SK-N-SH treated with all-trans-retinoic acid at 6 μM for 48 hours (cell line): ENCODE measurements at regions not wholly inside any gene's neighbourhood (a gene's known extent, or its start where the extent isn't known, plus 50 kb on each side); places are given as distances from the start of the nearest gene placed in this dataset.

ENCODE experiments used
- ATAC-seq: fragments of 200-7000 bp; cut with Tn5 transposase; 3 replicates; pipeline ENCODE4 v1.9.1; 2020; ENCODE audit warnings: mild to moderate bottlenecking, moderate library complexity
- ARNTL ChIP-seq: fragments of 450-650 bp; formaldehyde crosslinking; IDR thresholded peaks from 2 replicates; pipeline ENCODE4 v1.5.0; 2020; ENCODE audit warnings: low read depth, mild to moderate bottlenecking, moderate library complexity, borderline replicate concordance
- BACH2 ChIP-seq: fragments of 250-450 bp; sonication (Bioruptor Pico); IDR thresholded peaks from 2 replicates; pipeline ENCODE4 v1.9.0; 2021; ENCODE audit warnings: mild to moderate bottlenecking, borderline replicate concordance
- CSDC2 ChIP-seq: fragments of 250-450 bp; sonication (Bioruptor Pico); IDR thresholded peaks from 2 replicates; pipeline ENCODE4 v1.5.0; 2020; ENCODE audit warnings: mild to moderate bottlenecking, moderate library complexity
- ESRRG ChIP-seq: fragments of 250-450 bp; sonication (Bioruptor Pico); IDR thresholded peaks from 2 replicates; pipeline ENCODE4 v1.6.1; 2021; ENCODE audit warnings: mild to moderate bottlenecking
- GLIS3 ChIP-seq: fragments of 250-450 bp; sonication (Bioruptor Pico); IDR thresholded peaks from 2 replicates; pipeline ENCODE4 v1.5.0; 2020; ENCODE audit warnings: mild to moderate bottlenecking, moderate library complexity
- ISL1 ChIP-seq: fragments of 250-450 bp; sonication (Bioruptor Pico); IDR thresholded peaks from 2 replicates; pipeline ENCODE4 v2.1.2; 2022; ENCODE audit warnings: mild to moderate bottlenecking, moderate library complexity
- OSR1 ChIP-seq: fragments of 250-450 bp; sonication (Bioruptor Pico); IDR thresholded peaks from 2 replicates; pipeline ENCODE4 v1.8.0; 2022; ENCODE audit warnings: moderate library complexity, mild to moderate bottlenecking, inconsistent platforms
- PPARA ChIP-seq: fragments of 250-450 bp; sonication (Bioruptor Pico); IDR thresholded peaks from 2 replicates; pipeline ENCODE4 v1.5.0; 2020; ENCODE audit warnings: mild to moderate bottlenecking, borderline replicate concordance
- RARB ChIP-seq: fragments of 250-450 bp; sonication (Bioruptor Pico); IDR thresholded peaks from 2 replicates; pipeline ENCODE4 v1.8.0; 2021; ENCODE audit warnings: mild to moderate bottlenecking, moderate library complexity
- SNAI2 ChIP-seq: fragments of 250-450 bp; sonication (Bioruptor Pico); IDR thresholded peaks from 2 replicates; pipeline ENCODE4 v1.5.0; 2020; ENCODE audit warnings: mild to moderate bottlenecking, moderate library complexity
- TCF4 ChIP-seq: fragments of 250-450 bp; sonication (Bioruptor Pico); IDR thresholded peaks from 2 replicates; pipeline ENCODE4 v1.8.0; 2021; ENCODE audit warnings: mild to moderate bottlenecking, moderate library complexity, borderline replicate concordance
- TOX ChIP-seq: fragments of 250-450 bp; sonication (Bioruptor Pico); IDR thresholded peaks from 2 replicates; pipeline ENCODE4 v1.8.0; 2021; ENCODE audit warnings: mild to moderate bottlenecking, moderate library complexity, borderline replicate concordance
- ZC3H10 ChIP-seq: fragments of 250-450 bp; sonication (Bioruptor Pico); IDR thresholded peaks from 2 replicates; pipeline ENCODE4 v1.5.1; 2021; ENCODE audit warnings: mild to moderate bottlenecking, moderate library complexity
- ZFP3 ChIP-seq: fragments of 250-450 bp; sonication (Bioruptor Pico); IDR thresholded peaks from 2 replicates; pipeline ENCODE4 v1.5.0; 2020; ENCODE audit warnings: mild to moderate bottlenecking, moderate library complexity
- ZFP30 ChIP-seq: fragments of 450-650 bp; formaldehyde crosslinking; IDR thresholded peaks from 2 replicates; pipeline ENCODE4 v1.5.0; 2022; ENCODE audit warnings: mild to moderate bottlenecking, moderate library complexity
- ZNF70 ChIP-seq: fragments of 450-650 bp; formaldehyde crosslinking; IDR thresholded peaks from 2 replicates; pipeline ENCODE4 v1.5.0; 2020; ENCODE audit warnings: mild to moderate bottlenecking, moderate library complexity
- ZNF8 ChIP-seq: fragments of 450-650 bp; formaldehyde crosslinking; IDR thresholded peaks from 2 replicates; pipeline ENCODE4 v1.5.0; 2020; ENCODE audit warnings: mild to moderate bottlenecking, moderate library complexity
- TF ChIP-seq, protein P1 (sequence below): fragments of 250-450 bp; sonication (Bioruptor Pico); IDR thresholded peaks from 2 replicates; pipeline ENCODE4 v1.5.1; 2020; ENCODE audit warnings: low read depth, mild to moderate bottlenecking, moderate library complexity
- TF ChIP-seq, protein P2 (sequence below): fragments of 250-450 bp; sonication (Bioruptor Pico); IDR thresholded peaks from 2 replicates; pipeline ENCODE4 v1.5.1; 2021; ENCODE audit warnings: mild to moderate bottlenecking, moderate library complexity
- TF ChIP-seq, protein P3 (sequence below): fragments of 250-450 bp; sonication (Bioruptor Pico); IDR thresholded peaks from 2 replicates; pipeline ENCODE4 v1.5.0; 2020; ENCODE audit warnings: mild to moderate bottlenecking, moderate library complexity
- TF ChIP-seq, protein P4 (sequence below): fragments of 250-450 bp; sonication (Bioruptor Pico); IDR thresholded peaks from 2 replicates; pipeline ENCODE4 v1.8.0; 2020; ENCODE audit warnings: mild to moderate bottlenecking, moderate library complexity, borderline replicate concordance

DNA sequence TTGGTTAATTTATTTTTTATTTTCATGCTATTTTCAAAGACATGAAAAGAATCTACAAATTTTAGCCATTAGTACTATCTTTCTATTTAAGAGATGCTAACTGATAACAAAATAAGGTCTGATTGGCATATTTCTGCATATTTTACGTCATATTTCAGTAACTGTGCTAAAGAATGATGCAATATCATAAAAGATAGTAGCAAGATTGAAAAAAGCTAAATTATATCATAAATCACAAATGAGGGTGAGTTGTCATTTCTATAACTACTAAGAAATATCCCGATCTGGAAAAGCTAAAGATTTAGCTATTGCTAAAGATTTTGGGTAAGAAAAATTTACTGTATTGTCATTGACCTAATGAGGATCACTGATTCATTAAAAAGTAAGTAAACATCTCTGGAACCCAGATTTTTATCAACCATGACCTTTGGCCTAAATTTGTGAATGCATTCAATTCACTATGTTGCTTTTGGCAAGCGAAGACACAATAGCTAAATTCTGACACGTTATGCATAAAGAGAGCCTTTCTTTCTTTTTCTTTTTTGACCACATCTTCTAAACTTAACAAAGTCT lies 103.6 kb downstream of the HPGD start:
- no peak for ATAC-seq
- no peak for TF ChIP-seq SNAI2 (CRISPR knock-in tag)
- TF ChIP-seq, protein P1, sequence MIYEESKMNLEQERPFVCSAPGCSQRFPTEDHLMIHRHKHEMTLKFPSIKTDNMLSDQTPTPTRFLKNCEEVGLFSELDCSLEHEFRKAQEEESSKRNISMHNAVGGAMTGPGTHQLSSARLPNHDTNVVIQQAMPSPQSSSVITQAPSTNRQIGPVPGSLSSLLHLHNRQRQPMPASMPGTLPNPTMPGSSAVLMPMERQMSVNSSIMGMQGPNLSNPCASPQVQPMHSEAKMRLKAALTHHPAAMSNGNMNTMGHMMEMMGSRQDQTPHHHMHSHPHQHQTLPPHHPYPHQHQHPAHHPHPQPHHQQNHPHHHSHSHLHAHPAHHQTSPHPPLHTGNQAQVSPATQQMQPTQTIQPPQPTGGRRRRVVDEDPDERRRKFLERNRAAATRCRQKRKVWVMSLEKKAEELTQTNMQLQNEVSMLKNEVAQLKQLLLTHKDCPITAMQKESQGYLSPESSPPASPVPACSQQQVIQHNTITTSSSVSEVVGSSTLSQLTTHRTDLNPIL (CRISPR knock-in tag) = no peak
- TF ChIP-seq ZNF70 (CRISPR knock-in tag) = no peak
- no peak for TF ChIP-seq PPARA (CRISPR knock-in tag)
- TF ChIP-seq ZNF8 (CRISPR knock-in tag) = no peak
- no peak for TF ChIP-seq ISL1 (CRISPR knock-in tag)
- TF ChIP-seq RARB (CRISPR knock-in tag) = no peak
- no peak for TF ChIP-seq BACH2
- TF ChIP-seq TOX (CRISPR knock-in tag) = no peak
- no peak for TF ChIP-seq ARNTL (CRISPR knock-in tag)
- TF ChIP-seq ZFP30 (CRISPR knock-in tag) = no peak
- TF ChIP-seq, protein P2, sequence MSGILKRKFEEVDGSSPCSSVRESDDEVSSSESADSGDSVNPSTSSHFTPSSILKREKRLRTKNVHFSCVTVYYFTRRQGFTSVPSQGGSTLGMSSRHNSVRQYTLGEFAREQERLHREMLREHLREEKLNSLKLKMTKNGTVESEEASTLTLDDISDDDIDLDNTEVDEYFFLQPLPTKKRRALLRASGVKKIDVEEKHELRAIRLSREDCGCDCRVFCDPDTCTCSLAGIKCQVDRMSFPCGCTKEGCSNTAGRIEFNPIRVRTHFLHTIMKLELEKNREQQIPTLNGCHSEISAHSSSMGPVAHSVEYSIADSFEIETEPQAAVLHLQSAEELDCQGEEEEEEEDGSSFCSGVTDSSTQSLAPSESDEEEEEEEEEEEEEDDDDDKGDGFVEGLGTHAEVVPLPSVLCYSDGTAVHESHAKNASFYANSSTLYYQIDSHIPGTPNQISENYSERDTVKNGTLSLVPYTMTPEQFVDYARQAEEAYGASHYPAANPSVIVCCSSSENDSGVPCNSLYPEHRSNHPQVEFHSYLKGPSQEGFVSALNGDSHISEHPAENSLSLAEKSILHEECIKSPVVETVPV (CRISPR knock-in tag) = no peak
- no peak for TF ChIP-seq CSDC2
- TF ChIP-seq, protein P3, sequence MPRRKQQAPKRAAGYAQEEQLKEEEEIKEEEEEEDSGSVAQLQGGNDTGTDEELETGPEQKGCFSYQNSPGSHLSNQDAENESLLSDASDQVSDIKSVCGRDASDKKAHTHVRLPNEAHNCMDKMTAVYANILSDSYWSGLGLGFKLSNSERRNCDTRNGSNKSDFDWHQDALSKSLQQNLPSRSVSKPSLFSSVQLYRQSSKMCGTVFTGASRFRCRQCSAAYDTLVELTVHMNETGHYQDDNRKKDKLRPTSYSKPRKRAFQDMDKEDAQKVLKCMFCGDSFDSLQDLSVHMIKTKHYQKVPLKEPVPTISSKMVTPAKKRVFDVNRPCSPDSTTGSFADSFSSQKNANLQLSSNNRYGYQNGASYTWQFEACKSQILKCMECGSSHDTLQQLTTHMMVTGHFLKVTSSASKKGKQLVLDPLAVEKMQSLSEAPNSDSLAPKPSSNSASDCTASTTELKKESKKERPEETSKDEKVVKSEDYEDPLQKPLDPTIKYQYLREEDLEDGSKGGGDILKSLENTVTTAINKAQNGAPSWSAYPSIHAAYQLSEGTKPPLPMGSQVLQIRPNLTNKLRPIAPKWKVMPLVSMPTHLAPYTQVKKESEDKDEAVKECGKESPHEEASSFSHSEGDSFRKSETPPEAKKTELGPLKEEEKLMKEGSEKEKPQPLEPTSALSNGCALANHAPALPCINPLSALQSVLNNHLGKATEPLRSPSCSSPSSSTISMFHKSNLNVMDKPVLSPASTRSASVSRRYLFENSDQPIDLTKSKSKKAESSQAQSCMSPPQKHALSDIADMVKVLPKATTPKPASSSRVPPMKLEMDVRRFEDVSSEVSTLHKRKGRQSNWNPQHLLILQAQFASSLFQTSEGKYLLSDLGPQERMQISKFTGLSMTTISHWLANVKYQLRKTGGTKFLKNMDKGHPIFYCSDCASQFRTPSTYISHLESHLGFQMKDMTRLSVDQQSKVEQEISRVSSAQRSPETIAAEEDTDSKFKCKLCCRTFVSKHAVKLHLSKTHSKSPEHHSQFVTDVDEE = no peak
- TF ChIP-seq, protein P4, sequence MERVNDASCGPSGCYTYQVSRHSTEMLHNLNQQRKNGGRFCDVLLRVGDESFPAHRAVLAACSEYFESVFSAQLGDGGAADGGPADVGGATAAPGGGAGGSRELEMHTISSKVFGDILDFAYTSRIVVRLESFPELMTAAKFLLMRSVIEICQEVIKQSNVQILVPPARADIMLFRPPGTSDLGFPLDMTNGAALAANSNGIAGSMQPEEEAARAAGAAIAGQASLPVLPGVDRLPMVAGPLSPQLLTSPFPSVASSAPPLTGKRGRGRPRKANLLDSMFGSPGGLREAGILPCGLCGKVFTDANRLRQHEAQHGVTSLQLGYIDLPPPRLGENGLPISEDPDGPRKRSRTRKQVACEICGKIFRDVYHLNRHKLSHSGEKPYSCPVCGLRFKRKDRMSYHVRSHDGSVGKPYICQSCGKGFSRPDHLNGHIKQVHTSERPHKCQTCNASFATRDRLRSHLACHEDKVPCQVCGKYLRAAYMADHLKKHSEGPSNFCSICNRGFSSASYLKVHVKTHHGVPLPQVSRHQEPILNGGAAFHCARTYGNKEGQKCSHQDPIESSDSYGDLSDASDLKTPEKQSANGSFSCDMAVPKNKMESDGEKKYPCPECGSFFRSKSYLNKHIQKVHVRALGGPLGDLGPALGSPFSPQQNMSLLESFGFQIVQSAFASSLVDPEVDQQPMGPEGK (CRISPR knock-in tag) = no peak

DNA sequence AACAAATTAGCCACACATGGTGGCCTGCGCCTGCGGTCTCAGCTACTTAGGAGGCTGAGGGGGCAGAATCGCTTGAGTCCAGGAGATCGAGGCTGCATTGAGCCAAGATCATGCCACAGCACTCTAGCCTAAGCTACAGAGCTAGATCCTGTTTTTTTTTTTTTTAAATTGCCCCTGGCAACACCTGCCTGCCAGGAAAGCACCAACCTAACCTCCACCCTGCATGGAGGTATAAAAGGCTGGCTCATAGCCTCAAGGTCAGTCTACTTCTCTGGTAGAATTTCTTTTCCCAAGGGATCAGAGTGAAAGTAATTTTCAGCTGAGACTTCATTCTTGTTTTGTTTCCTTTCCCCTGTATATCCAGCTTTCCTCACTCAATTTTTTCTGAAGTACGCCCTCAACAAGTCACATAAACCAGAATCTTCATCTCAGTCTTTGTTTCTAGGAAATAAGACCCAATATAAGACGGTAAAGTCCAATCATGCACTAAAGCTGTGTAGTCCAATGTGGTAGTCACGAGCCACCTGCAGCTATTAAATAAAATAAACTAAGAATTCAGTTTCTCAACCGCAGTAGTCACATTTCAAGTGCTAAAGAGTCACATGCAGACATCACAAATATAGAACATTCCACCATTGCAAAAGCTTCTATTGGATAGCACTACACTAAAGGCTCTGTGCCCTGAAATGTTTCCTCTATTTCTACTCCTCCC lies 113.3 kb downstream of the HPGD start:
- no peak for TF ChIP-seq SNAI2 (CRISPR knock-in tag)
- TF ChIP-seq, protein P2 (CRISPR knock-in tag) = no peak
- no peak for TF ChIP-seq ZFP30 (CRISPR knock-in tag)
- TF ChIP-seq ESRRG (CRISPR knock-in tag) = no peak
- no peak for TF ChIP-seq OSR1 (CRISPR knock-in tag)
- no peak for TF ChIP-seq TCF4 (CRISPR knock-in tag)
- no peak for TF ChIP-seq RARB (CRISPR knock-in tag)
- no peak for TF ChIP-seq ZFP3
- no peak for TF ChIP-seq ARNTL (CRISPR knock-in tag)
- TF ChIP-seq, protein P4 (CRISPR knock-in tag) = no peak
- no peak for TF ChIP-seq BACH2
- no peak for TF ChIP-seq ISL1 (CRISPR knock-in tag)
- no peak for TF ChIP-seq GLIS3 (CRISPR knock-in tag)
- no peak for TF ChIP-seq ZC3H10 (CRISPR knock-in tag)
- no peak for TF ChIP-seq TOX (CRISPR knock-in tag)
- TF ChIP-seq ZNF70 (CRISPR knock-in tag) = no peak
- no peak for TF ChIP-seq PPARA (CRISPR knock-in tag)
- no peak for ATAC-seq
